NCI-H128 (cell line): ENCODE measurements at regions not wholly inside any gene's neighbourhood (a gene's known extent, or its start where the extent isn't known, plus 50 kb on each side); places are given as distances from the start of the nearest gene placed in this dataset.

Experiments
- DNase-seq: peaks from one replicate; lab custom pipeline; 2025; ENCODE audit not compliant: unreplicated experiment; lab: John Stamatoyannopoulos, UW

DNA sequence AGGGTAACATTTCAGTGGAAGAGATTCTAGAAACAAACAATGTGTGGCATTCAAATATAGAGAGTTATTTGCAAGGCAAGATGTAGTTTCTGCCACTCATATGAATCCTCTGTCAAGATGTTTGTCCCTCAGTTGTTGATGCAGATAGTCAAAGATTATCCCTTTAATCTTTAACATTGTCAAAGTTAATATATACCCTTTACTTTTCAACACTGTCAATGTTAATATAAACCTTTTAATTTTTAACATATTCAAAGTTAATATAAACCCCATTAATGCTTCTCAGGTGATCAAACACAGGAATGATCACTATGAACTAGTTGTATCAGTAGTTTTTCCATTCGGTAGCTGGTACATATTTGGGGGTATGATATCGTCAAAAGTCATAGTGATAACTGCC lies 51.9 kb upstream of the PICALM start:
- DNase-seq, result no peak

DNA sequence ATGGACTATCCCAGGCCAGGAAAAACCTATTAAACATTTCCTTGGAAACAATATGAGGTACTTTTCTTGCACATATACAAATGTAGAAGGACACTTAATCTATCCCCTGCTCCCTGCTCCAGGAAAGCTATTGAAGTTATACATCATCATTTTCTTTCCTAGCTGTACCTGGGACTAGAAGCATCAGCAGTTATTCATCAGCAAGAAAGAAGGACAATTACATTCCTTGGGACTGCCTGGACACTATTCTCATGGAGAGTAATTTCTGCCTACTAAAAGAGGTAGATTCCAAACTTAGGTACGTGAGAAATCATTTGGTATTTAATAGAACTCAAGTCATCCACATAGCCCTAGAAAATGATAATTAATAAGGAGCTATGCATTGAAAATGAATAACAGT lies 51.0 kb upstream of the PICALM start:
- no peak for DNase-seq

DNA sequence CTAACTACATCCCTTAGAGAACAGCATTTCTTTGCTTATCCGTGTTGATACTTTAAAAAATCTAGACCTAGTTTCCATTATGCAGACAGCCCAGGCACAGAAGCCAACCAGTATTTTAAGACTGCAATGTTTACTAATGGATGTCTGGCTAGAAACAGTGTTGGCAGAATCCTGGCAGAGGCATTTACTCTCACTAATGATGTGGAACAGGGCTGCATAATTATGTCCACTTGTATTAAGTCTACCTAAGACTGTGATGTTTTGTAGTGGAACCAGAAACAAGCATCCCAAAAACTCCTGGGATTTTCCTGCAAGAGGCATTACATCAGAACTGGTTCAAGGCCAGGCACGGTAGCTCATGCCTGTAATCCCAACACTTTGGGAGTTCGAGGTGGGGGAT lies 50.2 kb upstream of the PICALM start:
- no peak for DNase-seq
